Transverse colon (tissue), 4 donors: ENCODE measurements at regions not wholly inside any gene's neighbourhood (a gene's known extent, or its start where the extent isn't known, plus 50 kb on each side); places are given as distances from the start of the nearest gene placed in this dataset.

Experiments used
- DNase-seq: peaks from one replicate; pipeline ENCODE4 v3.0.0-alpha.2; 2019
- H3K27ac ChIP-seq, 4 donors: fragments of 200-600 bp; sonication (generic); 2 replicates each; pipeline ENCODE4 v1.5.1; 2016 to 2018; ENCODE audit warnings: inconsistent platforms in 4 of 4
- H3K27me3 ChIP-seq: fragments of 200-600 bp; sonication (generic); 2 replicates; pipeline ENCODE4 v1.5.1; 2017; ENCODE audit warnings: inconsistent platforms
- H3K36me3 ChIP-seq, 4 donors: fragments of 200-600 bp; sonication (generic); 2 replicates each; pipeline ENCODE4 v1.5.1; 2017 to 2019; ENCODE audit warnings: inconsistent platforms in 4 of 4
- H3K4me1 ChIP-seq, 4 donors: fragments of 200-600 bp; sonication (generic); 2 replicates each; pipeline ENCODE4 v1.5.1; 2017 to 2020; ENCODE audit warnings: inconsistent platforms in 4 of 4
- H3K4me3 ChIP-seq, 4 donors: fragments of 200-600 bp; sonication (generic); 1 replicate in 1 of 4; 2 replicates in 3 of 4; pipeline versions ENCODE4 v1.5.1 to v1.6.1; 2017 to 2019; ENCODE audit warnings: inconsistent platforms in 4 of 4
- H3K9me3 ChIP-seq, 2 donors: fragments of 200-600 bp; sonication (generic); 2 replicates each; pipeline ENCODE4 v1.5.1; 2017 to 2019; ENCODE audit warnings: inconsistent platforms in 2 of 2
- CTCF ChIP-seq, 5 experiments: fragments of 200-600 bp in 3 of 5; fragments of 450-650 bp in 2 of 5; sonication (generic) in 3 of 5; IDR thresholded peaks; 1 replicate in 2 of 5; 2 replicates in 3 of 5; pipeline ENCODE4 v1.5.1; 2016 to 2017; ENCODE audit warnings: antibody characterized with exemption in 5 of 5, inconsistent platforms in 3 of 5, mild to moderate bottlenecking in 2 of 5, moderate library complexity in 1 of 5
- EP300 ChIP-seq: sonication (generic); formaldehyde crosslinking; IDR thresholded peaks from one replicate; pipeline ENCODE4 v1.6.1; 2017; ENCODE audit warnings: antibody characterized with exemption, low read depth
- POLR2A ChIP-seq: fragments of 450-650 bp; IDR thresholded peaks from one replicate; pipeline ENCODE4 v1.6.1; 2016; ENCODE audit warnings: antibody characterized with exemption, mild to moderate bottlenecking, moderate library complexity
- POLR2AphosphoS5 ChIP-seq, 3 donors: sonication (generic); formaldehyde crosslinking; IDR thresholded peaks; one replicate each; pipeline ENCODE4 v1.6.1; 2016; ENCODE audit warnings: antibody characterized with exemption in 3 of 3
- WGBS, 2 donors: methylation state at CpG; one replicate each; pipeline ENCODE4 v1.1.5; 2018; ENCODE audit warnings: low coverage in 1 of 2; 5-methylcytosine and 5-hydroxymethylcytosine counted together
- in situ Hi-C, 4 donors: fragments of 200-750 bp; cut with MboI; loops; one replicate each; pipeline versions ENCODE4 v1.15.0 to v1.15.1; 2017; ENCODE audit warnings: low sequenced_read_pairs in 3 of 4, low pct_ligation_motif_present in 1 of 4, low pct_unique_long_range_greater_than_20kb in 1 of 4
- intact Hi-C: fragments of 100-400 bp; cut with DNase I; formaldehyde crosslinking; loops from one replicate; pipeline ENCODE4 v1.15.1; 2023; ENCODE audit warnings: low total_unique reads

GRCh38 chr15:77720655-77721054, 87.9 kb upstream of the LINGO1 start:
- Histone ChIP-seq H3K9me3 (no peaks in the 10 kb centered on the region), H3K27me3 (peaks cover 8% of the 10 kb centered on the region), H3K4me3 (no peak overlapping the region), H3K4me1 (no peaks in the 10 kb centered on the region), H3K27ac (no peak overlapping the region), H3K36me3 (no peaks in the 10 kb centered on the region)
- 68 to 100% methylated on average over 2 to 10 of the region's 10 CpGs for WGBS, 2 donors
- intact Hi-C loops (no loop called here), in situ Hi-C loops (no loop called here)
- DNase-seq, result no peak
- TF ChIP-seq POLR2AphosphoS5 (IDR thresholded peaks at IDR 0.05) (no peak), EP300 (no peak), POLR2A (no peak), CTCF (IDR thresholded peaks at IDR 0.05) (no peak)

- H3K27ac ChIP-seq, result no peak overlapping the region
- peaks cover 8% of the 10 kb centered on the region for H3K27me3 ChIP-seq
- in situ Hi-C loops (no loop called here), intact Hi-C loops (no loop called here)
- 56 to 61% methylated on average over 4 to 15 of the region's 15 CpGs for WGBS, 2 donors
- H3K9me3 ChIP-seq, result no peaks in the 10 kb centered on the region
- no peak overlapping the region for H3K4me3 ChIP-seq
- no peak for DNase-seq
- no peaks in the 10 kb centered on the region for H3K36me3 ChIP-seq
- H3K4me1 ChIP-seq, result no peaks in the 10 kb centered on the region
- TF ChIP-seq CTCF (IDR thresholded peaks at IDR 0.05), result no peak
- TF ChIP-seq EP300, result no peak
- no peak for TF ChIP-seq POLR2A
- TF ChIP-seq POLR2AphosphoS5 (IDR thresholded peaks at IDR 0.05), result no peak
Observed at GRCh38 chr15:77720173-77720572, 87.5 kb upstream of the LINGO1 start.

- Histone ChIP-seq H3K4me3 (no peak overlapping the region), H3K36me3 (no peaks in the 10 kb centered on the region), H3K9me3 (no peaks in the 10 kb centered on the region), H3K27ac (no peak overlapping the region), H3K4me1 (no peaks in the 10 kb centered on the region), H3K27me3 (peaks cover 8% of the 10 kb centered on the region)
- in situ Hi-C loops, result no loop called here
- TF ChIP-seq POLR2AphosphoS5 (IDR thresholded peaks at IDR 0.05), result no peak
- no peak for TF ChIP-seq EP300
- TF ChIP-seq POLR2A, result no peak
- no peak for TF ChIP-seq CTCF (IDR thresholded peaks at IDR 0.05)
- intact Hi-C loops, result no loop called here
- DNase-seq, result no peak
- WGBS, 2 donors, result 83 to 85% methylated on average over 3 to 11 of the region's 11 CpGs
Observed at GRCh38 chr15:77719450-77719849, 86.7 kb upstream of the LINGO1 start.

- no peak for TF ChIP-seq CTCF (IDR thresholded peaks at IDR 0.05)
- TF ChIP-seq POLR2AphosphoS5 (IDR thresholded peaks at IDR 0.05), result no peak
- no peak for TF ChIP-seq POLR2A
- TF ChIP-seq EP300, result no peak
- Histone ChIP-seq H3K4me1 (no peaks in the 10 kb centered on the region), H3K27me3 (no peaks in the 10 kb centered on the region), H3K4me3 (no peak overlapping the region), H3K27ac (no peak overlapping the region), H3K36me3 (no peaks in the 10 kb centered on the region), H3K9me3 (no peaks in the 10 kb centered on the region)
- WGBS, 2 donors, result 44% methylated on average over 12 of the region's 14 CpGs; no CpG with 5 or more reads in 1 of the 2 donors
- DNase-seq, result no peak
- in situ Hi-C loops, result no loop called here
- intact Hi-C loops, result no loop called here
Observed at GRCh38 chr15:77717333-77717990, 84.8 kb upstream of the LINGO1 start.
